Right lobe of liver (tissue), 6 donors: ENCODE measurements at regions not wholly inside any gene's neighbourhood (a gene's known extent, or its start where the extent isn't known, plus 50 kb on each side); places are given as distances from the start of the nearest gene placed in this dataset.

Experiments
- ATAC-seq, 4 donors: fragments of 200-7000 bp; cut with Tn5 transposase; one replicate each; pipeline ENCODE4 v1.9.1; 2020; ENCODE audit warnings: mild to moderate bottlenecking in 4 of 4, moderate library complexity in 4 of 4
- DNase-seq, 3 donors: peaks; one replicate each; pipeline ENCODE4 v3.0.0-alpha.2; 2020
- H3K27ac ChIP-seq, 3 donors: fragments of 200-600 bp; one replicate each; pipeline ENCODE4 v1.8.0; 2022
- H3K27me3 ChIP-seq, 2 donors: fragments of 200-600 bp; one replicate each; pipeline ENCODE4 v1.8.0; 2022
- H3K36me3 ChIP-seq, 4 donors: fragments of 200-600 bp; sonication (generic) in 1 of 4; one replicate each; pipeline versions ENCODE4 v1.5.1 to v1.8.0; 2017 to 2022; ENCODE audit warnings: control low read depth in 1 of 4
- H3K4me1 ChIP-seq, 4 donors: fragments of 200-600 bp; sonication (generic) in 1 of 4; one replicate each; pipeline versions ENCODE4 v1.5.1 to v1.8.0; 2017 to 2022; ENCODE audit warnings: control low read depth in 1 of 4
- H3K4me3 ChIP-seq, 3 donors: fragments of 200-600 bp; one replicate each; pipeline ENCODE4 v1.8.0; 2022
- H3K9me3 ChIP-seq, 4 donors: fragments of 200-600 bp; sonication (generic) in 1 of 4; one replicate each; pipeline versions ENCODE4 v1.5.1 to v1.8.0; 2017 to 2022; ENCODE audit warnings: control low read depth in 1 of 4
- POLR2A ChIP-seq: fragments of 450-650 bp; IDR thresholded peaks from one replicate; pipeline ENCODE4 v1.6.1; 2017; ENCODE audit warnings: antibody characterized with exemption, mild to moderate bottlenecking
- WGBS: methylation state at CpG from one replicate; pipeline ENCODE4 v1.1.6; 2018; ENCODE audit warnings: low coverage, low lambda C conversion rate; ENCODE audit not compliant: insufficient coverage; ENCODE audit errors: missing lambda C conversion rate; 5-methylcytosine and 5-hydroxymethylcytosine counted together
- intact Hi-C, 2 donors: fragments of 100-400 bp; cut with DNase I; formaldehyde crosslinking; loops; one replicate each; pipeline versions ENCODE4 v1.11.2 to v1.14.1; 2022
- TF ChIP-seq, protein P1 (sequence below), 4 donors: fragments of 200-600 bp in 3 of 4; fragments of 450-650 bp in 1 of 4; IDR thresholded peaks; one replicate each; pipeline versions ENCODE4 v1.5.1 to v1.8.0; 2016 to 2022; ENCODE audit warnings: antibody characterized with exemption in 4 of 4, mild to moderate bottlenecking in 2 of 4
- donor health status: DM: no; HTN: yes; CAD: no.
- donor health status: DM: no; HTN: no; CAD: no.
- donor health status: DM: no; HTN: no; CAD: no.
- donor health status: DM: no; HTN: yes; CAD: no.
- donor health status: DM: no; HTN: yes; CAD: no.

DNA sequence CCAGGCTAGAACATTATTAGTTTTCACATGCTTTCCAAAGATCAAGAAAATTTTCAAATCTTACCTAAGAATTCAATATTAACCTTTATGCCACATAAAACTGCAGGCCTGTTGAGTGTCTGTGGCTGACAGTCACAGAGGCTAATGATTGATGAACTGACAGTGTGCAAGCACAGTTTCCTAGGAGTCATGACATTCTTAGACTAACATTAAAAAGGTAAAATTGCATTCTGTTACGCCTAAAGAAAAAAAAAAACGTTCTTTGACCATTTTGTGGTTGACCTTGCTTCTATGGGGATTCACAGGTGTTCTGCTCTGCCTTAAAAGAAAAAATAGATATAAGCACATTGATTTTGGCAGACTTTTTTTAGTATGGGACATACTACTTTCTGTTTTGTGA, 1776.2 kb downstream of the PCDH9 start:
- H3K4me1 ChIP-seq, result no peaks in the 10 kb centered on the region
- ATAC-seq (no peak), DNase-seq (no peak)
- no peak for TF ChIP-seq POLR2A
- TF ChIP-seq, protein P1, sequence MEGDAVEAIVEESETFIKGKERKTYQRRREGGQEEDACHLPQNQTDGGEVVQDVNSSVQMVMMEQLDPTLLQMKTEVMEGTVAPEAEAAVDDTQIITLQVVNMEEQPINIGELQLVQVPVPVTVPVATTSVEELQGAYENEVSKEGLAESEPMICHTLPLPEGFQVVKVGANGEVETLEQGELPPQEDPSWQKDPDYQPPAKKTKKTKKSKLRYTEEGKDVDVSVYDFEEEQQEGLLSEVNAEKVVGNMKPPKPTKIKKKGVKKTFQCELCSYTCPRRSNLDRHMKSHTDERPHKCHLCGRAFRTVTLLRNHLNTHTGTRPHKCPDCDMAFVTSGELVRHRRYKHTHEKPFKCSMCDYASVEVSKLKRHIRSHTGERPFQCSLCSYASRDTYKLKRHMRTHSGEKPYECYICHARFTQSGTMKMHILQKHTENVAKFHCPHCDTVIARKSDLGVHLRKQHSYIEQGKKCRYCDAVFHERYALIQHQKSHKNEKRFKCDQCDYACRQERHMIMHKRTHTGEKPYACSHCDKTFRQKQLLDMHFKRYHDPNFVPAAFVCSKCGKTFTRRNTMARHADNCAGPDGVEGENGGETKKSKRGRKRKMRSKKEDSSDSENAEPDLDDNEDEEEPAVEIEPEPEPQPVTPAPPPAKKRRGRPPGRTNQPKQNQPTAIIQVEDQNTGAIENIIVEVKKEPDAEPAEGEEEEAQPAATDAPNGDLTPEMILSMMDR (IDR thresholded peaks at IDR 0.05), result no peak
- no peak overlapping the region for H3K27ac ChIP-seq
- H3K36me3 ChIP-seq, result no peaks in the 10 kb centered on the region
- no peaks in the 10 kb centered on the region for H3K27me3 ChIP-seq
- H3K9me3 ChIP-seq, result no peaks in the 10 kb centered on the region
- intact Hi-C loops, result no loop called here
- 16% methylated on average over 2 of the region's 2 CpGs for WGBS
- no peak overlapping the region for H3K4me3 ChIP-seq

DNA sequence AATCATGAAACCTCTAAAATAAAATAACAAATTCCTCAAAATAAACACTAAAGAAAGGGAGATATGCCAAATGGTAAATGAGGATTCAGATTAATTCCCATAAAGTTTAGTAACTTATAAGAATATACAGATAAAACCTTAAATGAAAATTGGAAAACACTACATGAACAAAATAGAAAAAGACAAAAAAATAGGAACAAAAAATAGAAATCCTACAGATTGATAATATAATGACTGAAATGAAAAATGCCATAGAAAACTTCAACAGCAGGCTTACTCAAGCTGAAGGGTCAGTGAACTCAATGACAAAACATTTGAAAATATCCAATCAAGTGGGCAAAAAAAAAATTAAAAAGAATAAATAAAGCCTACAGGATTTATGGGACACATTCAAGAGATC, 1784.8 kb downstream of the PCDH9 start:
- no peak for TF ChIP-seq POLR2A
- TF ChIP-seq, protein P1 (IDR thresholded peaks at IDR 0.05), result no peak
- no peak for ATAC-seq
- Histone ChIP-seq H3K9me3 (no peaks in the 10 kb centered on the region), H3K4me1 (no peaks in the 10 kb centered on the region), H3K27me3 (no peaks in the 10 kb centered on the region), H3K4me3 (no peak overlapping the region), H3K36me3 (no peaks in the 10 kb centered on the region), H3K27ac (no peak overlapping the region)
- DNase-seq, result no peak
- intact Hi-C loops, result no loop called here

DNA sequence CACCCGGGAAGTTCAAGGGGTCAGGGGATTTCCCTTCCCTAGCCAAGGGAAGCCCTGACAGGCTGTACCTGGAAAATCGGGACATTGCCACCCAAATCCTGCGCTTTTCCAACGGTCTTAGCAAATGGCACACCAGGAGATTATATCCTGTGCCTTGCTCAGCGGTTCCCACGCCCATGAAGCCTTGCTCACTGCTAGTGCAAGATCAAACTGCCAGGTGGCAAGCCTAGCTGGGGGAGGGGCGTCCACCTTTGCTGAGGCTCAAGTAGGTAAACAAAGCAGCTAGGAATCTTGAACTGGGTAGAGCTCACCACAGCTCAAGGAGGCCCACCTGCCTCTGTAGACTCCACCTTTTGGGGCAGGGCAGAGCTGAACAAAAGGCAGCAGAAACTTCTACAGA, 1794.5 kb downstream of the PCDH9 start:
- no peaks in the 10 kb centered on the region for H3K4me1 ChIP-seq
- 20% methylated on average over 1 of the region's 7 CpGs for WGBS
- no peaks in the 10 kb centered on the region for H3K9me3 ChIP-seq
- ATAC-seq, result no peak
- TF ChIP-seq, protein P1 (IDR thresholded peaks at IDR 0.05), result no peak
- TF ChIP-seq POLR2A, result no peak
- no peaks in the 10 kb centered on the region for H3K27me3 ChIP-seq
- intact Hi-C loops, result no loop called here
- H3K27ac ChIP-seq, result no peak overlapping the region
- no peak for DNase-seq
- no peak overlapping the region for H3K4me3 ChIP-seq
- no peaks in the 10 kb centered on the region for H3K36me3 ChIP-seq

DNA sequence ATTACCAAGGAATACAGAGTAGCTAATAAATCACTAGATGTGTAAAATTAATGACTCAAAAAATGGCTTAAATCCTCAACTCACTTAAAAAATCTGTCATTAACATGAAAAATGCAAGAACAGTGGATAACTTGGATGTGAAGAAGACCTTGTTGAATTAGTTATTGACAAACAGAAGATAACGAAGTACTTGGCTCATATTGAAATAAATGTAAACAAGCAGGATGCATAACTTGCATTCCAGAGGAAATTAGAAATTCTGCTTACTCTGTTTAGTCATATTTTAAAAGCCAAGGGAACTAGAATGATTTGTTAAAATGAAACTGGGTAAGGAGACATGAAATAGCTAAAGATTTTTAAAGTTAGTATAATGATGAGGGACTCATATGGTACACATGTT, 1812.2 kb downstream of the PCDH9 start:
- intact Hi-C loops, result no loop called here
- Histone ChIP-seq H3K27ac (no peak overlapping the region), H3K4me1 (no peaks in the 10 kb centered on the region), H3K4me3 (no peak overlapping the region), H3K9me3 (no peaks in the 10 kb centered on the region), H3K27me3 (no peaks in the 10 kb centered on the region), H3K36me3 (no peaks in the 10 kb centered on the region)
- ATAC-seq (no peak), DNase-seq (no peak)
- TF ChIP-seq POLR2A, result no peak
- TF ChIP-seq, protein P1 (IDR thresholded peaks at IDR 0.05), result no peak
- 25% methylated on average over 1 of the region's 1 CpG for WGBS

DNA sequence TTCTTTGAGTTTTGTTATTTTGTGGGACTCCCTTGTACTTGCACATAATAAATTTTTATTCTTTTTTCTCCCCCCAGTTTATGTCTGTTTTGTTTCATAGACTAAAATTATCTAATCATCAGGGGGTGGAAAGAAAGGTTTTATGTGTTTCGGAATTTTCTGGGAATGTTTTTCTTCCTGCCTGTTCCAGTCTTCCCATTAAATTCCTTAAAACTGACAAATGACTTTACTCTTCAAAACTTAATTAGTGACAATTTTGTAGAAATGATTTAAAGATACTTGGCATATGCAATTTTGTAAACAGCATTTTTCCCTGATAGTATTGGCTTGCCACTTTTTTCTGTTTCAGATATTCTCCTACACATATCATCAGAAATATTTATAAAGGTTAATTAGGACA, 1813.4 kb downstream of the PCDH9 start:
- DNase-seq (no peak), ATAC-seq (no peak)
- WGBS, result 53% methylated on average over 1 of the region's 1 CpG
- Histone ChIP-seq H3K9me3 (no peaks in the 10 kb centered on the region), H3K4me3 (no peak overlapping the region), H3K4me1 (no peaks in the 10 kb centered on the region), H3K27me3 (no peaks in the 10 kb centered on the region), H3K27ac (no peak overlapping the region), H3K36me3 (no peaks in the 10 kb centered on the region)
- intact Hi-C loops, result no loop called here
- TF ChIP-seq POLR2A, result no peak
